Ascending aorta (tissue), 2 donors: ENCODE measurements at regions not wholly inside any gene's neighbourhood (a gene's known extent, or its start where the extent isn't known, plus 50 kb on each side); places are given as distances from the start of the nearest gene placed in this dataset.

Source experiments
- DNase-seq, 2 donors: peaks; one replicate each; pipeline ENCODE4 v3.0.0-alpha.2; 2019; ENCODE audit warnings: low spot score in 2 of 2
- H3K27ac ChIP-seq, 2 donors: fragments of 200-600 bp; sonication (generic); one replicate each; pipeline ENCODE4 v1.5.1; 2016 to 2017; ENCODE audit warnings: mild to moderate bottlenecking in 1 of 2
- H3K27me3 ChIP-seq: fragments of 200-600 bp; sonication (generic); one replicate; pipeline ENCODE4 v1.5.1; 2017
- H3K36me3 ChIP-seq, 2 donors: fragments of 200-600 bp; sonication (generic); one replicate each; pipeline ENCODE4 v1.5.1; 2016
- H3K4me1 ChIP-seq, 2 donors: fragments of 200-600 bp; sonication (generic); one replicate each; pipeline ENCODE4 v1.5.1; 2016 to 2017; ENCODE audit warnings: mild to moderate bottlenecking in 1 of 2
- H3K4me3 ChIP-seq, 2 donors: fragments of 200-600 bp; sonication (generic); one replicate each; pipeline ENCODE4 v1.5.1; 2016 to 2017; ENCODE audit warnings: mild to moderate bottlenecking in 1 of 2
- H3K9me3 ChIP-seq, 2 donors: fragments of 200-600 bp; sonication (generic); one replicate each; pipeline ENCODE4 v1.5.1; 2016
- intact Hi-C: fragments of 100-400 bp; cut with DNase I; formaldehyde crosslinking; loops from one replicate; pipeline ENCODE4 v1.15.1; 2023
- TF ChIP-seq, protein P1 (sequence below), 3 experiments: fragments of 200-600 bp in 2 of 3; fragments of 450-650 bp in 1 of 3; sonication (generic) in 2 of 3; IDR thresholded peaks; one replicate each; pipeline ENCODE4 v1.5.1; 2016 to 2019; ENCODE audit warnings: antibody characterized with exemption in 3 of 3, mild to moderate bottlenecking in 1 of 3, moderate library complexity in 1 of 3

DNA sequence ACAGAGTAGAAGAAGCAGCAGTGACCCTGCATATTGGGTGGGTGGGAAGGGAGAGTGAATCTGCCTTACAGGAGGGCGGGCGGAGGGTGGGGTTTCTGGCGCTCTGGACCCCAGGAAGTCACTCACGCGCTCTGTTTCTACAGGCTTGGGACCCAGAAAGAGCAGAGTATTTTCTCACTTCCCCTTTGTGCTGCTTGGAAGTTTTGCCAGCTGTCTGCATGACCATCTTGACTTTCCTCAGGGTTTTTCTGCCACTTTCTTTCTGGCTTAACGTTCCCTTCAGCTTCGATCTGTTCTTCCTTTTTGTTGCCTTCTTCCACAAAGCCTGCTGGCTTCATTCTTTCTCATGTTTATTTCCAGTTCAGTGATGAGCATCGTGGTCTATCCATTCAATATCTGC is 383.1 kb downstream of the GALR1 start:
- intact Hi-C loops = no loop called here
- no peaks in the 10 kb centered on the region for H3K9me3 ChIP-seq
- no peak overlapping the region for H3K4me3 ChIP-seq
- H3K27ac ChIP-seq = no peak overlapping the region
- TF ChIP-seq, protein P1, sequence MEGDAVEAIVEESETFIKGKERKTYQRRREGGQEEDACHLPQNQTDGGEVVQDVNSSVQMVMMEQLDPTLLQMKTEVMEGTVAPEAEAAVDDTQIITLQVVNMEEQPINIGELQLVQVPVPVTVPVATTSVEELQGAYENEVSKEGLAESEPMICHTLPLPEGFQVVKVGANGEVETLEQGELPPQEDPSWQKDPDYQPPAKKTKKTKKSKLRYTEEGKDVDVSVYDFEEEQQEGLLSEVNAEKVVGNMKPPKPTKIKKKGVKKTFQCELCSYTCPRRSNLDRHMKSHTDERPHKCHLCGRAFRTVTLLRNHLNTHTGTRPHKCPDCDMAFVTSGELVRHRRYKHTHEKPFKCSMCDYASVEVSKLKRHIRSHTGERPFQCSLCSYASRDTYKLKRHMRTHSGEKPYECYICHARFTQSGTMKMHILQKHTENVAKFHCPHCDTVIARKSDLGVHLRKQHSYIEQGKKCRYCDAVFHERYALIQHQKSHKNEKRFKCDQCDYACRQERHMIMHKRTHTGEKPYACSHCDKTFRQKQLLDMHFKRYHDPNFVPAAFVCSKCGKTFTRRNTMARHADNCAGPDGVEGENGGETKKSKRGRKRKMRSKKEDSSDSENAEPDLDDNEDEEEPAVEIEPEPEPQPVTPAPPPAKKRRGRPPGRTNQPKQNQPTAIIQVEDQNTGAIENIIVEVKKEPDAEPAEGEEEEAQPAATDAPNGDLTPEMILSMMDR (IDR thresholded peaks at IDR 0.05) = no peak
- no peak for DNase-seq
- no peaks in the 10 kb centered on the region for H3K27me3 ChIP-seq
- H3K36me3 ChIP-seq = no peaks in the 10 kb centered on the region
- H3K4me1 ChIP-seq = no peaks in the 10 kb centered on the region

GRCh38 chr18:77634494-77634893 is 384.8 kb downstream of the GALR1 start:
- Histone ChIP-seq H3K27ac (no peak overlapping the region), H3K9me3 (no peaks in the 10 kb centered on the region), H3K4me3 (no peak overlapping the region), H3K4me1 (no peaks in the 10 kb centered on the region), H3K27me3 (no peaks in the 10 kb centered on the region), H3K36me3 (no peaks in the 10 kb centered on the region)
- TF ChIP-seq, protein P1 (IDR thresholded peaks at IDR 0.05) = no peak
- intact Hi-C loops = no loop called here
- DNase-seq = no peak

- Histone ChIP-seq H3K4me1 (no peaks in the 10 kb centered on the region), H3K9me3 (no peaks in the 10 kb centered on the region), H3K27me3 (no peaks in the 10 kb centered on the region), H3K27ac (no peak overlapping the region), H3K4me3 (no peak overlapping the region), H3K36me3 (no peaks in the 10 kb centered on the region)
- intact Hi-C loops = no loop called here
- TF ChIP-seq, protein P1 (IDR thresholded peaks at IDR 0.05) = no peak
- no peak for DNase-seq
Measured at GRCh38 chr18:77635451-77635850, 385.8 kb downstream of the GALR1 start.

DNA sequence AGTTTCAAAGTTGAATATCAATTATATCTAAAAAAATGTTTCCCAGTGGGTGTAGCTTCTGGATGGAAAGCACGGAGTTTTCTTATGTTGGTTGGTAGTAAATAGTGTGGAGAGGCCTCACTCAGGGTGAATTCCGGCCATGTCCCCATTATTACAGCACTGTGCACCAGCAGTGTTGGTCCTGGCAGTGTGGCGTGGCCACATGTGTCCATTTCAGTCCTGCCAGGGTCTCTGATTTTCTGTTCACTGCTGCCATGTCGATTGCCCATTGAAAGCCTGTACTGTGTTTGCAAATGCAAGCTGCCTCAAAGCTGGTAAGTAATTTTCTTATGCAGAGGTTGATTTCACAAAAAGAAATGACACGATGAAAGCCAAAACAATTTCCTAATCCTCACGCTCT is 386.2 kb downstream of the GALR1 start:
- no peaks in the 10 kb centered on the region for H3K9me3 ChIP-seq
- H3K27me3 ChIP-seq = no peaks in the 10 kb centered on the region
- H3K4me1 ChIP-seq = no peaks in the 10 kb centered on the region
- H3K4me3 ChIP-seq = no peak overlapping the region
- TF ChIP-seq, protein P1 (IDR thresholded peaks at IDR 0.05) = no peak
- H3K27ac ChIP-seq = no peak overlapping the region
- H3K36me3 ChIP-seq = no peaks in the 10 kb centered on the region
- DNase-seq = no peak
- intact Hi-C loops = no loop called here

DNA sequence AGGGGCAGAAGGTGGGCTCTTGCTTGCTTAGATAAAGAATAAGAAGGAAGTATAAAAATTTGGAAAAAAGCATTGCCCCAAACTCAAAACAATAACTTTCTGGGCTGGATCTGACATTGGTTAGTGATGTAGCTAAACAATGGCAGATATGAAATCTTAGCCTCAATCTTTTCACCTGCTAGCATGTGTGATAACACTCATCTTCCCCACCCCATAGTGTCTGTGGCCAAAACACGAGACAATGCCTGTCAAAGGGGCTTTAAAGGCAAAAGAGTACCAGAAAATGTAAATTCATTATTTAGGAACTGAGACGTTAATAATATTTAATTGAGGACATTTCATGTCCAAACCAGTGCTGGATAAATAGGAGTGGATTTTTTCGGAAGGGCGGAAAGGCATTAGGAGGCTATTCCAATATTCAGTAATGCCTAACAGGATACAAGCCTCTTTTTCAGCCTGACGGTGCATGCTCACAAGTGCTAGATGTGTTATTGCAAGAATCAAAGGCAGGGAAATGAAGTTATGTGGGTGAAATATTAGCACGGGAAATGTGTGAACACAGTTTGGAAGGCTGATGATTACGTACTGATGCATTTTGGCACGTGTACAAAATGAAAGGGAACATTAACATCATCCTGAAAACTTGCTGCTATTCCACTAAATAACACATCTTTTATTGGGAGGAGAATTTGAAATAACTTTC is 395.7 kb downstream of the GALR1 start:
- no peak overlapping the region for H3K4me3 ChIP-seq
- TF ChIP-seq, protein P1 (IDR thresholded peaks at IDR 0.05) = no peak
- no peak for DNase-seq
- no peaks in the 10 kb centered on the region for H3K36me3 ChIP-seq
- H3K4me1 ChIP-seq = no peaks in the 10 kb centered on the region
- intact Hi-C loops = no loop called here
- no peak overlapping the region for H3K27ac ChIP-seq
- H3K9me3 ChIP-seq = no peaks in the 10 kb centered on the region
- no peaks in the 10 kb centered on the region for H3K27me3 ChIP-seq

DNA sequence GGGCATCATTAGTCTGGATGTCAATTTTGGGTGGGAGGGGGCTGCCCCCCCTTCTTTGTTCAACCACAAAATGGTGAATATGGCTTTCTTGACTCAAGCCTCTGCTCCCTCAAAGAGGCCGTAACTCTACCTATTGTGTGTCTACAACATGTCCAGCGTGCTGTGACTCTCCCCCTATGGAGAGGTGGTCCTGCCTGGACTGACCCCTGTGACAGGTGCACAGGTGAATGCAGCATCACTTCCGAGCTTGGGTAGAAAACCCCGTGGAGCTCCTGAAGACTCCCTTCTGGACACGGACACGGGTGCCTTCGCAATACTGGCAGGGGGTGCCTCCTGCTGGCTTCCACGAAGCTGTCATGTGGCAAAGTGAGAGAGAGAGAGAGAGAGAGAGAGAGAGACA is 397.8 kb downstream of the GALR1 start:
- Histone ChIP-seq H3K27ac (no peak overlapping the region), H3K9me3 (no peaks in the 10 kb centered on the region), H3K27me3 (no peaks in the 10 kb centered on the region), H3K4me3 (no peak overlapping the region), H3K36me3 (no peaks in the 10 kb centered on the region), H3K4me1 (no peaks in the 10 kb centered on the region)
- intact Hi-C loops = no loop called here
- DNase-seq = no peak
- TF ChIP-seq, protein P1 (IDR thresholded peaks at IDR 0.05) = no peak
